SJCRH30 (cell line): ENCODE measurements at regions not wholly inside any gene's neighbourhood (a gene's known extent, or its start where the extent isn't known, plus 50 kb on each side); places are given as distances from the start of the nearest gene placed in this dataset.

ENCODE experiments used
- DNase-seq, 2 experiments: peaks; one replicate each; pipeline ENCODE4 v3.0.0-alpha.2; 2015 to 2020
- H3K27ac ChIP-seq: fragments of 250-450 bp; sonication (Bioruptor Pico); 2 replicates; pipeline ENCODE4 v1.5.1; 2020; ENCODE audit warnings: mild to moderate bottlenecking, moderate library complexity
- H3K27me3 ChIP-seq: fragments of 250-450 bp; sonication (Bioruptor Pico); 2 replicates; pipeline ENCODE4 v1.5.1; 2020; ENCODE audit warnings: mild to moderate bottlenecking, moderate library complexity
- H3K36me3 ChIP-seq: fragments of 250-450 bp; sonication (Bioruptor Pico); 2 replicates; pipeline ENCODE4 v1.5.1; 2020; ENCODE audit warnings: mild to moderate bottlenecking, moderate library complexity
- H3K4me1 ChIP-seq: fragments of 250-450 bp; sonication (Bioruptor Pico); 2 replicates; pipeline ENCODE4 v1.5.1; 2020; ENCODE audit warnings: mild to moderate bottlenecking, moderate library complexity
- H3K4me3 ChIP-seq: fragments of 250-450 bp; sonication (Bioruptor Pico); 2 replicates; pipeline ENCODE4 v1.5.1; 2020; ENCODE audit warnings: mild to moderate bottlenecking, moderate library complexity
- H3K9me3 ChIP-seq: fragments of 250-450 bp; sonication (Bioruptor Pico); replicated peaks from 2 replicates; pipeline ENCODE4 v1.5.1; 2020; ENCODE audit warnings: mild to moderate bottlenecking, moderate library complexity

DNA sequence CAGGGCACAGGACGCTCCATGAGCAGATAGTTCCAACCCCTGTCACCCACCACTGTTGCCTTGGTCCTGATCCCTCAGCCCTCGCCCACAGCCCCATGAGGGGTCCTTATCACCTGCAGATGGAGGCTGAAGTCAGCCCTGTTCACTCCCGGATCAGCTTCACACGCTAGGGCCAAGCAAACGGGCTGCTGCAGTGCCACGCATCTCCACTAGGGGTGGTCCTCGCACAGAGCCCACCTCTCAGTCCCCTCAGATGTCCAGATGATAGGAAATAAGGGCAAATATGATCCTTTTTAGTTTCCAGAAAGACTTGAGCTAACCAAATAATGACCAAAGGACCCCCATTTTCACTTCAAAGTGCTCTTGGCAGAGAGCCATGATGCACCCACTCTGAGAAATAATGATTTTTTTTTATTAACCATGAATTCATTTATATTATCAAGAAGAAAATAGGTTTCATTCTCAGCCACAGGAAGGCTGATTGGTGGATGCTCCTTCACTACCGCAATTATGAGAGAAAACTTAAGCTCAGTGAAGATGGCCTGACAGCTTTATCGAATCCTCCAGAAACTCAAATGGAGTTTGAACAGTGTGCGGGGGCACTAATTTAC lies 71.9 kb upstream of the KLHL29 start:
- Histone ChIP-seq H3K4me1 (no peaks in the 10 kb centered on the region), H3K9me3 (no peaks in the 10 kb centered on the region), H3K36me3 (no peaks in the 10 kb centered on the region), H3K27ac (no peak overlapping the region), H3K4me3 (no peak overlapping the region), H3K27me3 (no peaks in the 10 kb centered on the region)
- DNase-seq: peak; percentile 71 to 84

DNA sequence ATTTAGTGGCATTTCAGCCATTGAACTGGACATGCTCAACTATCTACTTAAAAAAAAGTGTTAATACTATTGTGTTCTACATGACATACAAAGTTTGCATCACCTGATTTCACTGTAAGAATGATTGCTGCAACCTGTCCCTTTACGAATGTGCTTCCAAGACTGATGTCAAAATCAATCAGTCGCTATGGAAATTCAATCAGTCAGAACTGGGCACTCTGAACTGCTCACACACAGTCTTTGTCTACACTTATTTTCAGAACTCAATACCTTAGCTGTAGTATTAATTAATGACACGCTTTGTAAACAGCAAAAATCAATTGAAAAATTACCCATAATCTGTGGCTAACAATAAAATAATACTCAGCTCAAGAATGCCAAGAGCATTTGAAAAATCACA lies 70.3 kb upstream of the KLHL29 start:
- Histone ChIP-seq H3K9me3 (no peaks in the 10 kb centered on the region), H3K4me3 (no peak overlapping the region), H3K36me3 (no peaks in the 10 kb centered on the region), H3K27ac (no peak overlapping the region), H3K27me3 (no peaks in the 10 kb centered on the region), H3K4me1 (peaks cover 5% of the 10 kb centered on the region)
- DNase-seq: no peak

DNA sequence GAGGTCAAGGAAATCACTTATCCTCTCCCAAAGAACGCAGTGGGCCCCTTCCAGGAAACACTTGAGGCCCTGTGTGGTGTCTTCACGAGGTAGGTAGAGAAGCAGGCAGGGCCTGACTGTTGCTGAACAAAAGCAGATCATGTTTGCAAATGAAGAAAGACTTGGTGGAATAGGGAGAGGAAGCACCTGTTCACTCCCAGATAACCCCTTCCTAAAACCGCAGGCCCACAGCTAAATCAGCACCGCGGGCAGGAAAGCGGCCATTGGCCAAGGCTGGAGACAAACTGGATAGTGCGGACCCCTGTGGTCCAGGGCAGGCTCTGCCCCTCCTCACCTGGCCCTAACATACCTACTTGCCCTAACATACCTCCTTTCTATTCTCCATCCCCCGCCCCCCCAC lies 64.9 kb upstream of the KLHL29 start:
- Histone ChIP-seq H3K27me3 (no peaks in the 10 kb centered on the region), H3K27ac (peak overlapping the region; percentile 6; the same call in 1 of the 2 replicates), H3K4me1 (peaks cover 51% of the 10 kb centered on the region), H3K36me3 (no peaks in the 10 kb centered on the region), H3K9me3 (no peaks in the 10 kb centered on the region), H3K4me3 (no peak overlapping the region)
- DNase-seq: peak; percentile 77 to 90

DNA sequence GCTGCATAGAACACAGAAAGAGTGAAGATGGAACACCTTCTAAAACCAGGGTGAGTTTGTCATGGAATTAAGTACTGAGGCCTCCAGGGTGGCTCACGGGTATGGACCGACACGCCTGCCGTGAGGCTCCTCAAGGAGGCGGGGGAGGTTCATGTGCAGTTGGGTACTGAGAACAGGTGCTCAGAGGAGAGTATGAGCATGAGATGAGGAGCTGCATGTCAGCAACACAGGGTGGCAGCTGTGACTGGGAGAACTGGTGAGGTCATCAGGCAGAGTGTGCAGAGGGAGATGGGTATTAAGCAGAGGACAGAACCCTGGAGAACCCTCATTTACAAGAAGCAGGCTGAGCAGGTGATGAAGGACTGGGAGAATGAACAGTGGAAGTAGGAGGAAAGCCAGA lies 63.2 kb upstream of the KLHL29 start:
- DNase-seq: peak; percentile 81 to 88
- Histone ChIP-seq H3K27ac (no peak overlapping the region), H3K27me3 (no peaks in the 10 kb centered on the region)

DNA sequence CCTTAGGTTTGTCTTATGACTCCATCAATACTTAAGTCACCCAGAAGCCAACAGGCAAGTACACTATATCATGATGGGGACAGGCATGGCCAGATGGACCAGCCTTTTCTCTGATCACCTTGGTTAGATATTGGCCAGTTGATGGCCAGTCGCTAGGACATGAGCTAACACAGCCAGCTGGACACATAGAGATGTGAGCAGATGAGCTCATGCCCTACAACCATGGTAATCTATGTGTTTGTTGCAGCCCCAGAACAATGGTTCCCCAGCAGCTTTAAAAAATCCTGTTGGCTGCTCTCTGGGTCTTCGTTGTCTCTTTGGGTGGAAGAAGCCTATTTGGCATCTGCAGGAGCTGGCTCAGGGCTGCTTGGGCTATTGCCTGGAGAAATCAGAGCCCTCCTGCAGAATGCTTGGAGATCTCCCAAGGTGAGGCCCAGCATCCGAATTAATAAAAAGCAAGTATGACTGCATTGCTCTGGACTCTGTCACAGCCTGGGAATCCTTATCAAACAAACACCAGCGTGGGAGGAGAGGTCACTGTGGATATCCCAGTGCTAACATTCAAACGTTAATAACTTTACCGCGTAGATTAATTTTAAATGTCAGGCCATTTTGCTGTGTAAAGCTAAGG lies 62.3 kb upstream of the KLHL29 start:
- Histone ChIP-seq H3K9me3 (no peaks in the 10 kb centered on the region), H3K36me3 (no peaks in the 10 kb centered on the region), H3K27me3 (no peaks in the 10 kb centered on the region), H3K4me3 (no peak overlapping the region), H3K4me1 (peaks cover 53% of the 10 kb centered on the region), H3K27ac (no peak overlapping the region)
- no peak for DNase-seq

More for the DNA sequence above, 63.2 kb upstream of the KLHL29 start:
- H3K36me3 ChIP-seq: no peaks in the 10 kb centered on the region
- H3K4me3 ChIP-seq: no peak overlapping the region
- H3K4me1 ChIP-seq: peaks cover 51% of the 10 kb centered on the region
- no peaks in the 10 kb centered on the region for H3K9me3 ChIP-seq

DNA sequence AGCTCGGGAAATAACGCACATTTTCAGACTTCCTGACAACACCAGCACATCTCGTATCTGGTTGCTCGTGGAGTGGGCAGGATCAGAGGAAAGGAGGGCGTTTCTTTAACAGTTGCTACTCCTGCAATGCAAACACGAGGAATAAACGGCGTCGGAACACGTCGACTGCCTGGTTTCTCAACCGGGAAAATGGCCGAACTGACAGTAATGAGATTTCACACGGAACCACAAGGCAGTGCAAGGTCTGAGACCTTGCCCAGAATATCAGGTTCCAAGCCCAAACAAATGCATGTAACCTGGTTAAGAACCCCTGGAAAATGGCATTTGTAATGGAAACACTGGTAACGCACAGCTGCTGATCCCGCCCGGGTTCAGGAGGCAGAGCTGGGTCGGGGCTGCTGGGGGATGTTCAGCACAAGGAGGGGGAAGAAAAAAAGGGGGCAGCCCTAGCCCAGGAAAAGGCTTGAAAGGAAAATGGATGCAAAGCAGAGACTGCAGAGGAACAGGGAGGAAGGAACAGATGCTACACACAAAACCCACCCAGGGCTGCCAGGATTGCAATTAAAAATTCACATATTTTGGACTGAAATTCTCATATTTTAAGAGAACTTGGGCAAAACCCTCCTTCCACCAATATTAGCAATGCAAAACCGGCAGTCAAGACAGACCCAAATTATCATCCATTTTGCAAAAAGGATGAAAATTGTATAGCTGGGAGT lies 61.6 kb upstream of the KLHL29 start:
- Histone ChIP-seq H3K4me1 (peaks cover 58% of the 10 kb centered on the region), H3K27me3 (no peaks in the 10 kb centered on the region), H3K27ac (peak overlapping the region; percentile 33), H3K36me3 (no peaks in the 10 kb centered on the region), H3K9me3 (no peaks in the 10 kb centered on the region), H3K4me3 (no peak overlapping the region)
- DNase-seq: no peak

DNA sequence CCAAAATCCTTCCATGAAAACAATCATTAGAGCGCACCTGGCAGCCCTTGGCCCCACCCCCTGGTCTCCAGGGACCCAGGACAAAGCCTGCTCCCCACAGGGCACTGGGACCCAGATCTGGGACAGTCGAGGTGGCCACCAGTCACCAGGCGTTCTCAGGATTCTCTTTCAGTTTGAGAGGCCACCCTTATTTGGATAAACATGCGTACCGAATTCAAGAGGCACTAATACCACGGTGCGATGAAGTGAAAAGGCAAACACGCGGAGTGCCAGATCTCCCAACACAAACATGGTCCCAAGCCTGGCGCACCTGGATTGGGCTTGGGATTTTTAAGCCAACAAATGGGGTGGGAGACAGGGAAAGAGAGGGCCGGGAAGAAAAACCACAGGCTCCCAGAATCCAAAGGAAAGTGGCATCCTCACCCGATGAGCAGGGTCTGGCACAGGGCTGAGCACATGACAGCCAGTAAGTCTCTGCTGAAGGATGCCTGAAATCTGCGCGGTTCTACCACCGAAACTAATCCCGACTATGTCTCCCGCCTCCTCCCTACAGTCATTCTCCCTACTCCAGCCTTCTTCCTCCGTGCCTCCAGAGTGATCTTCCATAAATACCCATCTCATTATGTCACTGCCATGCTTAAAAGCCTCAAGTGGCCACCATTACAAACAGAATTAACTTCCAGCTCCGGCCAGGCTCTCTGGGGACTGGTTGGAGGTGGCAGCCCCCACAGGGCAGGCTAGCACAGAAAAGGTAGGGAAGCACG lies 60.9 kb upstream of the KLHL29 start:
- peak overlapping the region; percentile 33 for H3K27ac ChIP-seq
- H3K4me3 ChIP-seq: peak overlapping the region; percentile 2; the same call in 1 of the 2 replicates
- H3K9me3 ChIP-seq: no peaks in the 10 kb centered on the region
- H3K4me1 ChIP-seq: peaks cover 58% of the 10 kb centered on the region
- no peaks in the 10 kb centered on the region for H3K36me3 ChIP-seq
- DNase-seq: peak; percentile 66 to 74
- no peaks in the 10 kb centered on the region for H3K27me3 ChIP-seq

DNA sequence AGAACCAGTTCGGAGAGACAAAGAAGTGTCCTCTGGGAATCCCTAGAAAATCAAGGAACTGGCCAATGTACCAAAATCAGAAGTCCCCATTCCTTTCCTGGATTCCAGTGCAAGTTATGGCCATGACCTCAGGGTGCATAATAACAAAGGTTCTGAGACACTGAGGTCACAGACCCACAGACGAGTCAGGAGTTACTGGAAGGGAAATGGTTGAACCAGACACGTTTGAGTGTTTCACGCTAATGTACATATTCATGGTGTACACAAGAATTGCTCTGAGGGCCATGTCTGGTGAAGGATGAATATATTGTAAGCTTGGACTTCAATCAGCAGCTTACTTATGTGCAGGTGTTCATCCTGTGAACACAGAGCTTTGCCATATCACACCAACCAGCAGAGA lies 58.6 kb upstream of the KLHL29 start:
- no peak overlapping the region for H3K27ac ChIP-seq
- no peak for DNase-seq
- H3K9me3 ChIP-seq: no peaks in the 10 kb centered on the region
- no peak overlapping the region for H3K4me3 ChIP-seq
- no peaks in the 10 kb centered on the region for H3K27me3 ChIP-seq
- no peaks in the 10 kb centered on the region for H3K36me3 ChIP-seq
- peaks cover 36% of the 10 kb centered on the region for H3K4me1 ChIP-seq

DNA sequence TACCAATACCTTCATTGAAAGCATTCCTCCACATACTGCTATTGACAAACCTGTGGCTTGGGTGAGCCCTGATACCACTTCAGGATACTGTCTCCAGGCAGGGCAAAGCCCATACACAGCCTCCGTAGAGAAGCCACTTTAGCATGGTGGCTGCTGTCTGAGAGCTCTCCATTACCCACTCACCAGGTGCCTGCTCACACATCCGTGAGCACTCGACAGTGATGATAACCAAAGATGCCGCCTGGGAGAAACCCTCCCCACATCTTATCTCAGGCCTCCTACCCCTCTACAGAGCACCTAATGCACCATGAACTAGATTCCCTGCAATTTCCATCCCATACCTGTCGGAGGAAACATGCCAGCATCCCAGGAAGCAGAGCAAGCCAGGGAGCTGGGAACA lies 57.6 kb upstream of the KLHL29 start:
- Histone ChIP-seq H3K9me3 (no peaks in the 10 kb centered on the region), H3K27ac (no peak overlapping the region), H3K4me3 (no peak overlapping the region), H3K36me3 (no peaks in the 10 kb centered on the region), H3K27me3 (no peaks in the 10 kb centered on the region; the same call in 1 of the 2 replicates), H3K4me1 (peaks cover 25% of the 10 kb centered on the region)
- DNase-seq: no peak

DNA sequence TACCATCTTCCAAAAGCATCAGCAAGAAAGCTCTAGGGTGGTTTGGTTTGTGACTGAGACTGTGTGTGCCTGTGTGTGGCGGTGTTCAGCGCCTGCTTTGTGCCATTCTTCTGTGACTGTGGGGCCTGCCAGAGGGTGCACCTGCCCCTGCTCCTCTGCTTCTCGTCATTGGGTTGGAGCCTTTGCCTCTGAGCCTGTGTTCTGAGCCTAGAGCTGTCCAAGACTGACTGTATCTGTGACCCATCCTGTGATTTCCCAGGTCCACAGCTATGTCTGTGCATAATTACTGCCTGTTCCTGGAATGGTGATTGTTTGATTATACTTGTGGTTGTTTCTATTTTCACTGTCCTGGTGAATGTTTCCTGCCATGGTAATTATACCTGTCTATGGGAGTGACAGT lies 57.1 kb upstream of the KLHL29 start:
- H3K36me3 ChIP-seq: no peaks in the 10 kb centered on the region
- peak; percentile 47 to 73 for DNase-seq
- no peak overlapping the region for H3K4me3 ChIP-seq
- H3K27ac ChIP-seq: no peak overlapping the region
- H3K4me1 ChIP-seq: peaks cover 25% of the 10 kb centered on the region
- H3K27me3 ChIP-seq: no peaks in the 10 kb centered on the region; the same call in 1 of the 2 replicates
- H3K9me3 ChIP-seq: no peaks in the 10 kb centered on the region

DNA sequence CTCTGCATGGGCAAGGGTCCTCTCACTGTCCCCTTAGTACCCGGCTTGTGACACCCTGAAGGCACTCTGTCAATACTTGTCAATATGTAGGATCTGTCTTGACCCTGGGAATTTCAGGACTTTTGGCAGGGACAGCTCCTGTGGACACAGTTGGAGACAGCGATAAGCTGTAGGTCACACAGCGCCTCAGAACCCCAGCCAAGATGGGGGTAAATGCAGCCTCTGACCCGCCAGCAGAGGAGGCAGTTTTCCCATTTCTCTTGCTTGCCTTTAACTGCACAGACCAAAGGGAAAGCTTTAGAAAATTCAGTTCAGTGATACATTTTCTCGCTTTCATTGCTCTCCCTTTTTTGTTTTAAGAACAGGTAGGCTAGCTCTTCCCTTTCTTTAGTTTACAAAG lies 54.8 kb upstream of the KLHL29 start:
- Histone ChIP-seq H3K27ac (no peak overlapping the region), H3K9me3 (no peaks in the 10 kb centered on the region; the same call in 1 of the 2 replicates), H3K4me1 (peaks cover 7% of the 10 kb centered on the region; the same call in 1 of the 2 replicates), H3K27me3 (no peaks in the 10 kb centered on the region; the same call in 1 of the 2 replicates), H3K36me3 (no peaks in the 10 kb centered on the region), H3K4me3 (no peak overlapping the region)
- peak; percentile 70 to 78 for DNase-seq
